CD4-positive, CD25-positive, alpha-beta regulatory T cell (primary cell): ENCODE measurements at regions not wholly inside any gene's neighbourhood (a gene's known extent, or its start where the extent isn't known, plus 50 kb on each side); places are given as distances from the start of the nearest gene placed in this dataset.
"Not testable (repeated sequence)": the region's sequence is repeated elsewhere in the genome, so short reads cannot be mapped to it uniquely, and the experiment has no call there.

Experiments
- ATAC-seq, 2 donors: fragments of 150-1000 bp; cut with Tn5 transposase; one replicate each; pipeline ENCODE4 v1.10.0; 2021; ENCODE audit warnings: low read depth in 2 of 2, moderate number of reproducible peaks in 2 of 2, moderate library complexity in 1 of 2
- DNase-seq, 3 donors: peaks; one replicate each; pipeline versions ENCODE4 v3.0.0 to v3.0.0-alpha.2; 2012 to 2022; ENCODE audit warnings: mixed read lengths in 1 of 3
- H3K27ac ChIP-seq: one replicate; pipeline ENCODE4 v1.7.0; 2013; ENCODE audit warnings: mild to moderate bottlenecking, low read length; ENCODE audit not compliant: insufficient read depth, poor library complexity, severe bottlenecking
- H3K27me3 ChIP-seq: one replicate; pipeline ENCODE4 v1.7.0; 2013; ENCODE audit warnings: low read length; ENCODE audit not compliant: control insufficient read depth, insufficient read depth
- H3K36me3 ChIP-seq: one replicate; pipeline ENCODE4 v1.7.0; 2013; ENCODE audit warnings: mild to moderate bottlenecking, low read length, moderate library complexity; ENCODE audit not compliant: control insufficient read depth, insufficient read depth
- H3K4me1 ChIP-seq: 2 replicates; pipeline ENCODE4 v1.7.0; 2013; ENCODE audit warnings: mild to moderate bottlenecking, low read length; ENCODE audit not compliant: insufficient read depth, control insufficient read depth, poor library complexity, severe bottlenecking
- H3K4me3 ChIP-seq: one replicate; pipeline ENCODE4 v1.7.0; 2013; ENCODE audit warnings: low read depth, mild to moderate bottlenecking, low read length, moderate library complexity
- H3K9me3 ChIP-seq, 2 experiments: 1 replicate in 1 of 2; 2 replicates in 1 of 2; pipeline ENCODE4 v1.7.0; 2013; ENCODE audit warnings: low read length in 2 of 2, mild to moderate bottlenecking in 1 of 2, moderate library complexity in 1 of 2; ENCODE audit not compliant: control insufficient read depth in 2 of 2
- H3K27ac Mint-ChIP-seq, 3 donors: one replicate each; pipeline ENCODE4 v1.8.0; 2020 to 2022; ENCODE audit warnings: mild to moderate bottlenecking in 3 of 3, mixed read lengths in 3 of 3, moderate library complexity in 2 of 3
- H3K27me3 Mint-ChIP-seq: one replicate; pipeline ENCODE4 v1.8.0; 2022; ENCODE audit warnings: mild to moderate bottlenecking, mixed read lengths
- H3K36me3 Mint-ChIP-seq: one replicate; pipeline ENCODE4 v1.8.0; 2020; ENCODE audit warnings: mixed read lengths
- H3K4me1 Mint-ChIP-seq, 4 donors: one replicate each; pipeline ENCODE4 v1.8.0; 2020 to 2022; ENCODE audit warnings: mixed read lengths in 4 of 4, mild to moderate bottlenecking in 1 of 4
- H3K4me3 Mint-ChIP-seq, 4 donors: one replicate each; pipeline ENCODE4 v1.8.0; 2020 to 2022; ENCODE audit warnings: mild to moderate bottlenecking in 4 of 4, mixed read lengths in 4 of 4, moderate library complexity in 3 of 4
- H3K9me3 Mint-ChIP-seq, 7 donors: one replicate each; pipeline ENCODE4 v1.8.0; 2020 to 2022; ENCODE audit warnings: mixed read lengths in 7 of 7, mild to moderate bottlenecking in 3 of 7, moderate library complexity in 2 of 7

DNA sequence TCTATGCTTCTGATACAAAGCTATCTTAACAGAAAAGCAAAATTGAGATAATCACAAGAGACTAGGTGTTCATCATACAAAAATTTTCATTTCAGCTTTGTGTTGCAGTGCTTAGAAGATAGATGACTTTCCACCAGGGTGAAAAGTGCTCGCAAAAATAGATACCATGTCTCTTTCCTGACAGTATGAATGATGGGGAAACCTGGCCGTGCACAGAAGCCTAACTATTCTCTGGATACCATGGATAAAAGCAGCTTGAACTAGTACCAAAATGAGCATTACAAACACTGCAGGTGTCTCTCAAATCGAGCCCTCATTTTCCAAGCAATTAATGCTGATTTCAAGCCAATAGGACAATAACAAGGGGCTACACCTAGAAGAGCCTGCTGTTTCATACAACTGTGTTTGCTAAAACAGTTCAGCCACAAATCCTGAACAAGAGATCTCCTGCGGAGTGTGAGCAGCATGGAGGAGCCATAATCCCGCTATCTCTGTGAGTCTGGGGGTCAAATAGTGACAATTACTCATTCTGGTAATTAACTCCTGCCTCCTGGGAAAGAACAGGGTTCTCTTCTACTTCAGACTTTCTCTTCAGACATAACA is 507.6 kb downstream of the PID1 start:
- Histone ChIP-seq H3K4me1 (no peaks in the 10 kb centered on the region), H3K9me3 (no peaks in the 10 kb centered on the region), H3K27me3 (no peaks in the 10 kb centered on the region), H3K27ac (no peak overlapping the region), H3K36me3 (no peaks in the 10 kb centered on the region), H3K4me3 (no peak overlapping the region)
- H3K9me3 Mint-ChIP-seq, result peaks cover 3 to 21% (median 5%) of the 10 kb centered on the region in 7 donors
- ATAC-seq, result no peak
- no peak overlapping the region for H3K27ac Mint-ChIP-seq
- no peaks in the 10 kb centered on the region for H3K36me3 Mint-ChIP-seq
- H3K4me1 Mint-ChIP-seq, result no peaks in the 10 kb centered on the region
- DNase-seq, result no peak
- no peak overlapping the region for H3K4me3 Mint-ChIP-seq
- H3K27me3 Mint-ChIP-seq, result no peaks in the 10 kb centered on the region

DNA sequence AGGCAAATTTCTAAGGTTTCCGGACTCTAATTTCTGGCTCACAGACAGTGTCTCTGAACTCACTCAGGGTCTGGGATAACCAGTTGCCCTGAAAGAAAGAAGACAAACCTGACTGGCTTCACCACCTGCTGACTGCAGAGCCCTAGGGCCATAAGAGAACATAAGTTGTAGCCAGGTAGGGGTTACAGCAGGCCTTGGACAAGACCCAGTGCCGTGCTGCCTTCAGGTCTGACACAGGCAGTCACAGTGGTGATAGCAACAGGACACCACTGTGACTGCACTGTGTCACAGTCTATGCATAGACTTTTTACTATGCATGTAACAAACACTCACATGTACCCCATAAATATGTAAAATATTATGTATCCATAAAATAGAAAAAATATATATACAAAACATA is 508.5 kb downstream of the PID1 start:
- no peak for ATAC-seq
- Histone ChIP-seq H3K36me3 (no peaks in the 10 kb centered on the region), H3K4me1 (no peaks in the 10 kb centered on the region), H3K9me3 (no peaks in the 10 kb centered on the region), H3K4me3 (no peak overlapping the region), H3K27ac (no peak overlapping the region), H3K27me3 (no peaks in the 10 kb centered on the region)
- H3K27ac Mint-ChIP-seq, result no peak overlapping the region
- H3K4me1 Mint-ChIP-seq, result no peaks in the 10 kb centered on the region
- no peak for DNase-seq
- peaks cover 0 to 21% (median 3%) of the 10 kb centered on the region in 7 donors for H3K9me3 Mint-ChIP-seq
- H3K36me3 Mint-ChIP-seq, result no peaks in the 10 kb centered on the region
- no peaks in the 10 kb centered on the region for H3K27me3 Mint-ChIP-seq
- H3K4me3 Mint-ChIP-seq, result no peak overlapping the region

DNA sequence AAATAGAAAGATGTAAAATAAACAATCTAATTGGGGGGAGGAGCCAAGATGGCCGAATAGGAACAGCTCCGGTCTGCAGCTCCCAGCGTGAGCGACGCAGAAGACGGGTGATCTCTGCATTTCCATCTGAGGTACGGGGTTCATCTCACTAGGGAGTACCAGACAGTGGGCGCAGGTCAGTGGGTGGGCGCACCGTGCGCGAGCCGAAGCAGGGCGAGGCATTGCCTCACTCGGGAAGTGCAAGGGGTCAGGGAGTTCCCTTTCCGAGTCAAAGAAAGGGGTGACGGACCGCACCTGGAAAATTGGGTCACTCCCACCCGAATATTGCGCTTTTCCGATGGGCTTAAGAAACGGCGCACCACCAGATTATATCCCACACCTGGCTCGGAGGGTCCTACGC is 515.4 kb downstream of the PID1 start:
- not testable (repeated sequence) for H3K9me3 ChIP-seq, ATAC-seq, H3K4me1 ChIP-seq, DNase-seq, H3K36me3 Mint-ChIP-seq, H3K27me3 Mint-ChIP-seq, H3K4me1 Mint-ChIP-seq, H3K36me3 ChIP-seq, H3K4me3 Mint-ChIP-seq, H3K4me3 ChIP-seq, H3K27ac Mint-ChIP-seq, H3K27ac ChIP-seq, H3K27me3 ChIP-seq
- H3K9me3 Mint-ChIP-seq, result peaks cover 0 to 18% (median 5%) of the 10 kb centered on the region in 7 donors

DNA sequence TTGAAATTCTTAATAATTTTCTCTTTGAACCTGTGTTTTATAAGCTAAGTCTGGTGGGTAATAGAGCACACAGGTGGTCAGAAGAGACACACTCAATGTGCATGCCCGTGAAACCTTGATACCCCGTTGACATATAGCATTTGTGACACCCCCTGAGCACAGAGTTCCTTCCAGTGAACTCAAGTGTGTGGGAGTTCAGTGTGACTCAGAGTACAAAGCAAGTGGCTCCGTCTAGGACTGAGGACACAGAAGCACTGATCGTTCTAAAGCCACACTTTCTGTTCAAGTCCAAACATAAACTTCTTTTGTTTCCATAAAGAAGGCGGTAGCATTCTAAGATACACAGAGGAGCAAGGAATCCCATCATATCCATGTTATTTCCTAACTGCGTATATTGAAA is 523.6 kb downstream of the PID1 start:
- no peak for ATAC-seq
- Histone ChIP-seq H3K4me1 (no peaks in the 10 kb centered on the region), H3K4me3 (no peak overlapping the region), H3K27ac (no peak overlapping the region), H3K9me3 (no peaks in the 10 kb centered on the region), H3K27me3 (no peaks in the 10 kb centered on the region), H3K36me3 (no peaks in the 10 kb centered on the region)
- no peak overlapping the region for H3K27ac Mint-ChIP-seq
- H3K9me3 Mint-ChIP-seq, result peaks cover 0 to 9% (median 0%) of the 10 kb centered on the region in 7 donors
- H3K4me1 Mint-ChIP-seq, result no peaks in the 10 kb centered on the region
- DNase-seq, result no peak
- no peaks in the 10 kb centered on the region for H3K36me3 Mint-ChIP-seq
- H3K4me3 Mint-ChIP-seq, result no peak overlapping the region
- H3K27me3 Mint-ChIP-seq, result no peaks in the 10 kb centered on the region

DNA sequence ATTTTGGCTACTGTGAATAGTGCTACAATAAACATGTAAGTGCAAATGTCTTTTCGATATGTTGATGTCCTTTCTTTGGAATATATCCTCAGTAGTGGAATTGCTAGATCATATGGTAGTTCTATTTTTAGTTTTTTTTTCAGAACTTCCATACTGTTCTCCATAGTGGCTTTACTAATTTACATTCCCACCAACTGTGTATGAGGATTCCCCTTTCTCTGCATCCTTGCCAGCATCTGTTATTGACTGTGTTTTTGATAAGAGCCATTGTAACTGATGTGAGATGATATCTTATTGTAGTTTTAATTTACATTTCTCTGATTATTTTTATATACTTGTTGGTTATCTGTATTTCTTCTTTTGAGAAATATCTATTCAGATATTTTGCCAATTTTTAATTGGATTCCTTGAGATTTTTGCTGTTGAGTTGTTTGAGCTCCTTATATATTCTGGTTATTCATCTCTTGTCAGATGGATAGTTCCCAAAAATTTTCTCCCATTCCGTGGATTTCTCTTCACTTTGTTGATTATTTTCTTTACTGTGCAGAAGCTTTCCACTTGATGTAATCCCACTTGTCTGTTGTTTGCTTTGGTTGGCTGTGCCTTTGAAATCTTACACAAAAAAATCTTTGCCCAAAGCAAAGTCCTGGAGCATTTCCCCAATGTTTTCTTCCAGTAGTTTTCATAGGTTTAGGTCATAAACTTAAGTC is 532.3 kb downstream of the PID1 start:
- Mint-ChIP-seq H3K27ac (no peak overlapping the region), H3K4me3 (no peak overlapping the region), H3K4me1 (no peaks in the 10 kb centered on the region), H3K9me3 (peaks cover 0 to 13% (median 2%) of the 10 kb centered on the region in 7 donors), H3K36me3 (no peaks in the 10 kb centered on the region), H3K27me3 (no peaks in the 10 kb centered on the region)
- Histone ChIP-seq H3K27me3 (no peaks in the 10 kb centered on the region), H3K36me3 (no peaks in the 10 kb centered on the region), H3K27ac (no peak overlapping the region), H3K4me1 (no peaks in the 10 kb centered on the region), H3K4me3 (no peak overlapping the region), H3K9me3 (no peaks in the 10 kb centered on the region)
- ATAC-seq (no peak), DNase-seq (no peak)

DNA sequence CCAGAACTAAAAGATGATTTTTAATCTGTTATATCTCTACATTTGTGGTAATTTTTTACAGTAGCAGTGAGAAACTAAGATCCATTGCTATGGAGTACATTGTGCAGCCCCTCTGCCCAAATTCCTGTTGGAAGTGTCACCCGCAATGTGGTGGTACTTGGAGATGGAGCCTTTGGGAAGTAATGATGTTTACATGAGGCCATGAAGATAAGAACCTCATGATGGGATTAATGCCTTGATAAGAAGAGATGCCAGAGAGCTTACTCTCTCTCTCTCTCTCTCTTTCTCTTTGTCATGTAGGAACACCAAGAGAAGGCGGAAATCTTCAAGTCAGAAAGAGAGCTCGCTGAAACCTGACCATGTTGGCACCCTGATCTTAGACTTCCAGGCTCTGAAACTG is 535.4 kb downstream of the PID1 start:
- no peak for ATAC-seq
- Histone ChIP-seq H3K27ac (no peak overlapping the region), H3K9me3 (no peaks in the 10 kb centered on the region), H3K4me1 (no peaks in the 10 kb centered on the region), H3K27me3 (no peaks in the 10 kb centered on the region), H3K36me3 (no peaks in the 10 kb centered on the region), H3K4me3 (no peak overlapping the region)
- H3K27ac Mint-ChIP-seq, result no peak overlapping the region
- no peaks in the 10 kb centered on the region for H3K27me3 Mint-ChIP-seq
- no peaks in the 10 kb centered on the region for H3K36me3 Mint-ChIP-seq
- no peak overlapping the region for H3K4me3 Mint-ChIP-seq
- no peaks in the 10 kb centered on the region for H3K4me1 Mint-ChIP-seq
- DNase-seq, result no peak
- H3K9me3 Mint-ChIP-seq, result peaks cover 0 to 7% (median 5%) of the 10 kb centered on the region in 7 donors

DNA sequence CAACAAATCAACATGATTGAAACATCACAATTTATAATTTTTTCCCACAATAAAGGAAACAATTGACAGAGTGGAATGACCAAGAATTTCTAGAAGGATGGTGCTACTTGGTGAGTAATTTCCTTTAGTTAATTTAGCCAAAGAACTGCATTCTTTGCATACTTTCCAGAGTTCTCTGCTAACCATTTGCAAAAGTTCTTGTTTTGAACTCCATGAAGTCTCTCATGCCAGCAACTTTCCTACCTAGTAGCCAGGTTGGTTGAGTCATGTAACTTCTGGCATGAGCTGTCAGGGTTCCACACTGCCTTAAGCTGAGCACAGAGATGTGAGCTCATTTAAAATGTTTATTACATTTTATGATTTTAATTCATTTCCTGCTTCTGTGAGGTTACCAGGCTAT is 539.6 kb downstream of the PID1 start:
- DNase-seq (no peak), ATAC-seq (no peak)
- Mint-ChIP-seq H3K27me3 (no peaks in the 10 kb centered on the region), H3K9me3 (peaks cover 0 to 9% (median 3%) of the 10 kb centered on the region in 7 donors), H3K4me1 (no peaks in the 10 kb centered on the region), H3K4me3 (no peak overlapping the region), H3K36me3 (no peaks in the 10 kb centered on the region), H3K27ac (no peak overlapping the region)
- no peaks in the 10 kb centered on the region for H3K27me3 ChIP-seq
- H3K27ac ChIP-seq, result no peak overlapping the region
- no peaks in the 10 kb centered on the region for H3K4me1 ChIP-seq
- no peaks in the 10 kb centered on the region for H3K9me3 ChIP-seq
- H3K4me3 ChIP-seq, result no peak overlapping the region
- H3K36me3 ChIP-seq, result no peaks in the 10 kb centered on the region

DNA sequence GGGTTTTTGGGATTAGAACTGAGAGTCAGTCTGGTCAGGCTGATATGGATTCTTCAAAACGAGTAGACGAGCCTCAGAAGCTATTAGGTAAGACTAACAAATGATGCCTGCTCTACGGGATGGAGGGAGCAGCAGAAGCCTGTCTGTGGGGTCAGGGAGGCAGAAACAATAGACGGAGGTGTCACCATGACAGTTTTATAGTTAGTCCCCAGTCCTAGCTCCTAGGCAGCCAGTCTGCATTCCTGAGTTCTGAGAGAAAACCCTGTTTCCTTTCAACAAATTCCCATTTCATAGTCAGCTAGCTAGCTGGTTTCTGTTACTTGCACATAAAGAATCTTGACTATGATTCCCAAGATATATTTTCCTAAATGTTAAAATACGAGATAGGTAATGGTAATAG is 542.1 kb downstream of the PID1 start:
- Histone ChIP-seq H3K27ac (no peak overlapping the region), H3K27me3 (no peaks in the 10 kb centered on the region), H3K4me3 (no peak overlapping the region), H3K36me3 (no peaks in the 10 kb centered on the region), H3K4me1 (no peaks in the 10 kb centered on the region), H3K9me3 (no peaks in the 10 kb centered on the region)
- H3K27ac Mint-ChIP-seq, result no peak overlapping the region
- H3K27me3 Mint-ChIP-seq, result no peaks in the 10 kb centered on the region
- H3K36me3 Mint-ChIP-seq, result no peaks in the 10 kb centered on the region
- H3K4me3 Mint-ChIP-seq, result no peak overlapping the region
- H3K9me3 Mint-ChIP-seq, result peaks cover 0 to 12% (median 3%) of the 10 kb centered on the region in 7 donors
- ATAC-seq (no peak), DNase-seq (no peak)
- H3K4me1 Mint-ChIP-seq, result no peaks in the 10 kb centered on the region
